ENCODE measurements at regions not wholly inside any gene's neighbourhood (a gene's known extent, or its start where the extent isn't known, plus 50 kb on each side); places are given as distances from the start of the nearest gene placed in this dataset.
"Not testable (repeated sequence)": the region's sequence is repeated elsewhere in the genome, so short reads cannot be mapped to it uniquely, and the experiment has no call there.

- DNase-seq, result no peak
Observed at GRCh38 chr4:174183259-174183658, 100.2 kb downstream of the FBXO8 start.

GRCh38 chr4:174181827-174182226 lies 101.6 kb downstream of the FBXO8 start:
- DNase-seq, result peak in 1 of 2 experiments; percentile 5

GRCh38 chr4:174177536-174177935 lies 105.9 kb downstream of the FBXO8 start:
- no peak for DNase-seq

- not testable (repeated sequence) for DNase-seq
Observed at GRCh38 chr4:174175836-174176235, 107.6 kb downstream of the FBXO8 start.

GRCh38 chr4:174173360-174173759 lies 110.1 kb downstream of the FBXO8 start:
- DNase-seq, result no peak

- DNase-seq, result no peak
Observed at GRCh38 chr4:174172274-174172673, 111.2 kb downstream of the FBXO8 start.

GRCh38 chr4:174170906-174171305 lies 112.6 kb downstream of the FBXO8 start:
- no peak for DNase-seq

- DNase-seq, result no peak
Observed at GRCh38 chr4:174170091-174170490, 113.4 kb downstream of the FBXO8 start.

- DNase-seq, result no peak
Observed at GRCh38 chr4:174157106-174157607, 126.3 kb downstream of the FBXO8 start.

- DNase-seq, result peak; percentile 75 to 81
Observed at GRCh38 chr4:174156239-174156826, 127.1 kb downstream of the FBXO8 start.

GRCh38 chr4:174154215-174154854 lies 129.1 kb downstream of the FBXO8 start:
- no peak for DNase-seq

- DNase-seq, result no peak
Observed at GRCh38 chr4:174152717-174153466, 130.6 kb downstream of the FBXO8 start.

- DNase-seq, result no peak
Observed at GRCh38 chr4:174147863-174148262, 135.6 kb downstream of the FBXO8 start.

- no peak for DNase-seq
Observed at GRCh38 chr4:174144106-174144505, 139.4 kb downstream of the FBXO8 start.

GRCh38 chr4:174141876-174142275 lies 141.6 kb downstream of the FBXO8 start:
- DNase-seq, result no peak

GRCh38 chr4:174138616-174139015 lies 144.9 kb downstream of the FBXO8 start:
- DNase-seq, result no peak

- DNase-seq, result no peak
Observed at GRCh38 chr4:174137698-174138097, 145.8 kb downstream of the FBXO8 start.

GRCh38 chr4:174135936-174136406 lies 147.5 kb downstream of the FBXO8 start:
- no peak for DNase-seq

GRCh38 chr4:174135530-174135929 lies 147.9 kb downstream of the FBXO8 start:
- DNase-seq, result no peak

- DNase-seq, result no peak
Observed at GRCh38 chr4:174134361-174134760, 149.1 kb downstream of the FBXO8 start.

- no peak for DNase-seq
Observed at GRCh38 chr4:174133551-174133950, 149.9 kb downstream of the FBXO8 start.

GRCh38 chr4:174131901-174132300 lies 151.6 kb downstream of the FBXO8 start:
- no peak for DNase-seq

- DNase-seq, result no peak
Observed at GRCh38 chr4:174122705-174123104, 160.8 kb downstream of the FBXO8 start.

Measured in Kasumi-1 (cell line).